ENCODE measurements at regions not wholly inside any gene's neighbourhood (a gene's known extent, or its start where the extent isn't known, plus 50 kb on each side); places are given as distances from the start of the nearest gene placed in this dataset.
"Not testable (repeated sequence)": the region's sequence is repeated elsewhere in the genome, so short reads cannot be mapped to it uniquely, and the experiment has no call there.

GRCh38 chr18:59059140-59059539 lies 80.5 kb upstream of the SEC11C start:
- no peak for DNase-seq

GRCh38 chr18:59060551-59060950 lies 79.1 kb upstream of the SEC11C start:
- no peak for DNase-seq

GRCh38 chr18:59061914-59062642 lies 77.6 kb upstream of the SEC11C start:
- no peak for DNase-seq

- no peak for DNase-seq
These were observed 77.1 kb upstream of the SEC11C start for GRCh38 chr18:59062643-59063006.

GRCh38 chr18:59063300-59063906 lies 76.3 kb upstream of the SEC11C start:
- no peak for DNase-seq

- no peak for DNase-seq
These were observed 75.8 kb upstream of the SEC11C start for GRCh38 chr18:59063912-59064311.

- no peak for DNase-seq
These were observed 74.0 kb upstream of the SEC11C start for GRCh38 chr18:59065684-59066083.

GRCh38 chr18:59067873-59068272 lies 71.8 kb upstream of the SEC11C start:
- peak in 1 of 5 donors; percentile 10 for DNase-seq

- DNase-seq, result no peak
These were observed 71.2 kb upstream of the SEC11C start for GRCh38 chr18:59068276-59069071.

- DNase-seq, result peak; percentile 36 to 74 (median 57)
These were observed 69.3 kb upstream of the SEC11C start for GRCh38 chr18:59070181-59070912.

GRCh38 chr18:59072727-59073421 lies 66.8 kb upstream of the SEC11C start:
- no peak for DNase-seq

GRCh38 chr18:59075923-59076322 lies 63.8 kb upstream of the SEC11C start:
- DNase-seq, result no peak

- DNase-seq, result no peak
These were observed 60.4 kb upstream of the SEC11C start for GRCh38 chr18:59079264-59079663.

- DNase-seq, result not testable (repeated sequence)
These were observed 59.8 kb upstream of the SEC11C start for GRCh38 chr18:59079687-59080501.

- no peak for DNase-seq
These were observed 56.4 kb upstream of the SEC11C start for GRCh38 chr18:59083136-59083818.

GRCh38 chr18:59085126-59085794 lies 54.4 kb upstream of the SEC11C start:
- DNase-seq, result no peak

GRCh38 chr18:59085797-59086196 lies 53.9 kb upstream of the SEC11C start:
- no peak for DNase-seq

- no peak for DNase-seq
These were observed 53.2 kb upstream of the SEC11C start for GRCh38 chr18:59086522-59086921.

- no peak for DNase-seq
These were observed 52.3 kb upstream of the SEC11C start for GRCh38 chr18:59087391-59087790.

Data from T-helper 1 cell (primary cell).